HG03280 (cell line): ENCODE measurements at regions not wholly inside any gene's neighbourhood (a gene's known extent, or its start where the extent isn't known, plus 50 kb on each side); places are given as distances from the start of the nearest gene placed in this dataset.
"Not testable (repeated sequence)": the region's sequence is repeated elsewhere in the genome, so short reads cannot be mapped to it uniquely, and the experiment has no call there.

Experiments
- ATAC-seq: cut with Tn5 transposase; IDR thresholded peaks from one replicate; pipeline ENCODE4 v1.9.1; 2021; ENCODE audit warnings: mild to moderate bottlenecking, moderate library complexity; ENCODE audit not compliant: unreplicated experiment

GRCh38 chr2:133624551-133624950 is 56.3 kb upstream of the NCKAP5 start:
- no peak for ATAC-seq

DNA sequence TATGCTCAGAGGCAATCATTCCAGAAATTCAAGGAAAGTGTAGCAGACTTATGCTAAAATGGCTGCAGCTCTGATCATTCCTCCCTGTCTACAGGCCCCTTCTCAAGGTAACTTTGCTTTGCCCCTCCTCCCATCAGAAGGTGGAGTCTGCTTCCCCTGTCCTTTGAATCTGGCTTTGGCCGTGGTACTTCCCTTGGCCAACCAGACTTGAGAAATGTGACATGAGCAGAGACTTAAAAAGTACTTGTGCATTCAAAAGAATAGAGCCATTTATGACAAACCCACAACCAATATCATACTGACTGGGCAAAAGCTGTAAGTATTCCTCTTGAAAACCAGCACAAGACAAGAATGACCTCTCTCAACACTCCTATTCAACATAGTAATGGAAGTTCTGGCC is 59.5 kb upstream of the NCKAP5 start:
- ATAC-seq = no peak

DNA sequence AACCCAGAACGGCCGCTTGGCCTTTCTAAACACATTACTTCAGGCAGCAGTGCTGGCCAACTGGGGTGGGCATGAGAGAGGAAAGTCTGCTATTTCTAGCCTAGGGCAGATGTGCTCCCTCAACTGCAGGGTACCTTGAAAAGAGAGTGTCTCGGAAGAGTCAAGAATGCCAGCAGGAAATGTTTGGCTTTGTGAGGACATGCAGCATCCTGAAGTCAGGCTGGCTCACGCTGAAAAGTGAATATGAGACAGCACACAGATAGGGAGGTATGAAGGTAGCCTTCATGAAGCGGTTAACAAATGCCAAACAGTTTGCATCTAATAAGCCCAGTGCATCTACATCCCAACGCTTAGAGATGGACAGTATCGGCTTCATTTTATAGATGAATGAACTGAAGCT is 65.0 kb upstream of the NCKAP5 start:
- no peak for ATAC-seq

DNA sequence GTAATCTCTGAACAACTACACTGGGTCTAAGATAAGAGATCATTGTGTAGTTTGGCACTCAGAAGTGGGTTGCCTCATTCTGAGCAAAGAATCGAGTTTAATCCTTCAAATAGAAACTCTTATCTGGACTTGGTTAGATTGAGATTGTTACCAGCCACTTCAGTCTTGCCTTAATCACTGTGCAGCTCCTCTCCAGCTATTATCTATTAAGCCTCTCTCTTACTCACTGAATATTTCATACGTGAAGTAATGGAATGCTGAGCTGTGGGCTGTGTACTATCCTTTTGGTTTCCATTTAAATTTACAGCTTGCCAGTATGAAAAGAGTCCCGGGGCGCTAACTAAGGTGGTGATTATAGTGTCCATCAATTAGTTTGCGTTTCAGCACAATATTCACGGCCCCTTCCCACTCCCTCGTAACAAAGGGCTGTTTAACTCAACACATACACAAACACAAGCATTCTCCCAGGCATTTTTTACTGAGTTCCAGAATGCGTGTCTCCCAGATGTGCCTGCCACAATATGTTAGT is 65.7 kb upstream of the NCKAP5 start:
- ATAC-seq = no peak

DNA sequence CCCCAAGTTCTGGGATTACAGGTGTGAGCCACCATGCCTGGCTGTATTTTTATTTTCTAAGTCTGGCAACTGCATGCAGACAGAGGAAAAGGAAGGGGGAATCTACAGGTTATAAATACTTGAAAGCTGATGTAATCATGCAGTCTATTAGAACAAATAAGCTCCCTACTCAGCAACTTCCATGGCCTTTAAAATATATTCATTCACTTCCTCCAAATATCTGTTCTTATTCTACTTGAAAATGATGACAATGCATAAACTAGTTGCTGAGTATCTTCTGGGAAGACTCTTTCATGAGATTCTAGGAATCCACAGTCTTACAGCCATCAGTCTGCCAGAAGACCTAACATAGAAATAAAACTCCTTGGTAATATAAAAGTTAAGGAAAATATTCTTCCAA is 66.9 kb upstream of the NCKAP5 start:
- no peak for ATAC-seq

GRCh38 chr2:133636287-133636686 is 68.0 kb upstream of the NCKAP5 start:
- no peak for ATAC-seq

- ATAC-seq = no peak
Measured at GRCh38 chr2:133640103-133640502, 71.8 kb upstream of the NCKAP5 start.

GRCh38 chr2:133641497-133641896 is 73.2 kb upstream of the NCKAP5 start:
- ATAC-seq = no peak

DNA sequence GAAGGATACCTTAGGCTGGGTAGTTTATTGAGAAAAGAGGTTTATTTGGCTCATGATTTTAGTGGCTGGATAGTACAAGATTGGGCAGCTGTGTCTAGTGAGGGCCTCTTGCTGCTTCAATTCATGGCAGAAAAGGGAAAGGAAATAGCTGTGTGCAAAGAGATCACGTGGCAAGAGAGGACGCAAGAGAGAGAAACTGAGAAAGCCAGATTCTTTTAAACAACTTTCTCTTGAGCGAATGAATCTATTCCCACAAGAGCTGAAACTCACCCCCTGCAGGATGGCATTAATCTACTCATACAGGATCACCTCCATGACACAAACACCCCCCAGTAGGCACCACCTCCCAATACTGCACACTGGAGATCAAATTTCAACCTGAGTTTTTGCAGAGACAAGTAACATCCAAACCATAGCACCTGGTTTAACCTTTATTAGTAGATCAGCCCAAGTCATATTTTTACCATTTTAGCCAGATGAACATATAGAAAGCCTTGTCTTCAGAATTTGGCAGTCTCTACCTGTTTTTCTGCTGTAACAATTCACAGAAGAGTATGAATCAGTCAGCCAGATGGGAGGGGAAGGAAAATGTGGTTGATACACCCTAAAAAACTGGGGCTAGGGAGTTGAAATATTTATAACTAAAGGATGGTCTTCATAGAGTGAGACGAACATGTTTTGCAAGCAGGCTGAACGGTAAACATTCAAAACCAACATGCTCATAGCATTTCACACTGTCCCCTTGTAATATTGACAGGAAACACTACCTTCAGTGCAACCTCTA is 73.9 kb upstream of the NCKAP5 start:
- no peak for ATAC-seq

DNA sequence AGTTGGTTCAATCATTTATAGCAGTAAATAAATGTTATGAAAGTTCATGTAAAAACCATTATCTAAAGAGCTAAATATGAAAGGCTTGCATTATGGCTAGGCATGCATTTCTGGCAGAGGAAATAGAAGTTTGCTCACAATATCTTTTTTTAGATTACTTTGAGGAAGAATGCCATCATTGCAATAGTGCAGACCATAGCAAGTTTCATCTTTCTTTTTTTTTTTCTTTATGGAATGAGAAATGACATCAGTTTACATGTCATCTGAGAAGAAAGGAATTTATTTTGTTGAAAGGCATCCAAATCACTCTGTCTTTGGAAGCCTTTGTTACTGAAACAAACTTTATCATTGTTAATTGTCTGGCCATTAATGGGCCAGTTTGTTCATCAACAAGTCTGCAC is 74.5 kb upstream of the NCKAP5 start:
- ATAC-seq = no peak

DNA sequence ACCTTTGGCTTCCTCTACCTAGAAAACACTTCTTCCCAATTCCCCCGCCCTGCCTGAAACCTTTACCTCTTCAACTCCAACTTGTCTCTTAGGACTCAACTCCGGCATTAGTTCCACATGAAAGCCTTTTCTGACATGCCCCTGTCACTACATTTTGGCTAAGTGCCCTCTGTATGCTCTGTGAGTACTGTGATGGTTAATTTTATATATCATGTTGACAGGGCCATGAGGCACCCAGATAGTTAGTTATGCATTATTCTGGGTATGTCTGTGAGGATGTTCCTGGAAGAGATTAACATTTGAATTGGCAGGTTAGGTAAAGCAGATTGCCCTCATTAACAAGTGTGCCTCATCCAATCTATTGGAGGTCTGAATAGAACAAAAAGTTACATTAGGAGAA is 75.6 kb upstream of the NCKAP5 start:
- ATAC-seq = no peak

GRCh38 chr2:133644846-133645245 is 76.6 kb upstream of the NCKAP5 start:
- no peak for ATAC-seq

- not testable (repeated sequence) for ATAC-seq
Measured at GRCh38 chr2:133647386-133647785, 79.1 kb upstream of the NCKAP5 start.

DNA sequence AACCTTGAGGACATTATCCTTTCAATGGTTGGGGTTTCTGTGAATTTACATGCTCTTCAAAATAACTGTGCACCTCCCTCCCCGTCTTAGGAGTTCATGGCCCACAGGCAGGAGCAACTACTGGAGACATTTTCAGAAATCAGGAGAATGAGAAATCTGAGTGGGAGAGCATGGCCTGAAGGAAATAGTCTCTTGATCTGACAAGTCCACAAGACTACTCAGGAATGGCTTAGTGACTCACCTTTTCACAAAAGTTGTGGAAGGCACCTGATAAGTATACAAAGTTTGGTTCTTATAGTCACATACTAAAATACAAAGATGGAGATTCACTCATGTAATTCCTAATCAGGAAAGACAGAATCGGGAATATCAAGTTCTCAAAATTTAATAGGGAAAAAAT is 83.6 kb upstream of the NCKAP5 start:
- ATAC-seq = no peak

GRCh38 chr2:133652398-133652797 is 84.1 kb upstream of the NCKAP5 start:
- ATAC-seq = no peak

GRCh38 chr2:133653056-133653455 is 84.8 kb upstream of the NCKAP5 start:
- no peak for ATAC-seq

DNA sequence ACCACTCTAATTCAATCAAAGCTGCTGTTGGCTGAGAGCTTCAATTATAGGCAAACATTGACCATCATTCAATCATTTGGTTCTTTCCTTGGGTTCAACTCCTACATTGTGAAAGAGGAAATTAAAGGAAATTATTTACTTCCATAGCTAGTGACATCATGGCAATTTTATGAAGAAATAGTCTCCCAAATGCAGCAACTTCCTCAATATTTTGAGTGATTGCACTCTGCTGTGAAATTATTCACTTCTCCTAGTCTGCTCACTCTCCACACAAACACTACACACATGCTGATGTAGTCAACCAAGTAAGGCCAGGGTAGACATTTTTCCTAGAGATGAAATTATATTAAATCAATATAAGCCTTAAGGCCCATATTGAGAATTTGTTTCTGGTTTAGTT is 86.7 kb upstream of the NCKAP5 start:
- ATAC-seq = no peak

DNA sequence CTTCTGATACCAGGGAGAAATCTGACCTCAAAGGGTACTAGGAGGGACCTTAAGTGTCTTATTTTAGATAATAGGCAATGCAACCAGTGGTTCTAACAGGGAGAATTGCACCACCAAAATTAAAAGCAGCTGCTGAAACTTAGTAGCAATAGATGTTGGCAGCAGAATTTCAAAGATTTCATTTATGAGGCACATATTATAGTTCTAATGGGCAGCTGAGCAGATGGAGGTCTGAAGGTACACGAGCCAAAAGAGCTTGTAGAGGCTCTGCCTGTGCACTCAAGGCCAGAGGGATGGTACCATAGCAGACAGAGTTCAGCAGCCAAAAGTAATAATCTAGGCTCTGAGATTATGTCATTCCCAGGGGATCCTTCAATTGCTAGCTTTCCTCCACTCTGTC is 87.3 kb upstream of the NCKAP5 start:
- no peak for ATAC-seq

GRCh38 chr2:133657591-133657990 is 89.3 kb upstream of the NCKAP5 start:
- no peak for ATAC-seq

GRCh38 chr2:133658020-133658903 is 90.0 kb upstream of the NCKAP5 start:
- ATAC-seq = no peak

DNA sequence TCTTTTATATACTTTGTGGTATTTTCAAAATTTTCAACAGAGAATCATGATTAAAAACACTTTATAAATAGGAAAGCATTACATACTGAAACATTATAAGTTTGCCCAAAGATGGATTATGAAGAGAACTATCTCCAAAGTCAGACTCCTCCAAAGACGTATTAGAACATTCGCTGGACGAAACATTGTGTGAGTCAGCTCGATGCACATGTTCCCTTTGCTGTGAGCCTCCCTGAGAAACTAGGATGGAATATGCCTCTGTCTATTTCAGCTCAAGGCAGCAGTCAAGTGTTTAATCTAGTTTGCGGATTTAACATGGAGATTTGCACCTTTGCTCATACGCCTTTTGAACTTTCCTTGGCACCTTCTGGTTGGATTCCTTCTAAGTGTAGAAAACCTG is 92.2 kb upstream of the NCKAP5 start:
- no peak for ATAC-seq

DNA sequence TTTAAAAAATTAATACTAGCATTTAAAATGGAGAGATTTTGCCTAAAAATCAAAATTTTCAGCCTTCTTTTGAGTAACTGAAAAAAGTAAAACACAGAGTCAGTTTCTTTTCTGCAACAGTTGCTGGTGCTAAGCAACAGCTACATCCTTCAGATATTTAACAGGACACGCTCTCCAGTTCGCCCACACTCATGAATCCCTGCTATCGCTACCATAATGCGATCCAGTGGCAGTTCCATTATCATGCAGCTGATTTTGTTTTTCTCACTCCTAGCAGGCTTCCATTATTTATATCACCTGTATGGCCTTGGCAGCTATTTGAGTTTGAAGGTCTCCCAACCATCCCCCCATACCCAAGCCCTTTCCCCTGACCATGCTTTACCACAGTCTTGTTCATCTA is 93.1 kb upstream of the NCKAP5 start:
- ATAC-seq = no peak
